HG03571 (cell line): ENCODE measurements at regions not wholly inside any gene's neighbourhood (a gene's known extent, or its start where the extent isn't known, plus 50 kb on each side); places are given as distances from the start of the nearest gene placed in this dataset.

Source experiments
- ATAC-seq: cut with Tn5 transposase; IDR thresholded peaks from one replicate; pipeline ENCODE4 v1.9.1; 2021; ENCODE audit not compliant: unreplicated experiment

- ATAC-seq = no peak
These were observed 155.1 kb upstream of the WSCD2 start for GRCh38 chr12:107973950-107974349.

GRCh38 chr12:107976331-107976730 is 152.8 kb upstream of the WSCD2 start:
- no peak for ATAC-seq

GRCh38 chr12:107978201-107978600 is 150.9 kb upstream of the WSCD2 start:
- ATAC-seq = no peak

DNA sequence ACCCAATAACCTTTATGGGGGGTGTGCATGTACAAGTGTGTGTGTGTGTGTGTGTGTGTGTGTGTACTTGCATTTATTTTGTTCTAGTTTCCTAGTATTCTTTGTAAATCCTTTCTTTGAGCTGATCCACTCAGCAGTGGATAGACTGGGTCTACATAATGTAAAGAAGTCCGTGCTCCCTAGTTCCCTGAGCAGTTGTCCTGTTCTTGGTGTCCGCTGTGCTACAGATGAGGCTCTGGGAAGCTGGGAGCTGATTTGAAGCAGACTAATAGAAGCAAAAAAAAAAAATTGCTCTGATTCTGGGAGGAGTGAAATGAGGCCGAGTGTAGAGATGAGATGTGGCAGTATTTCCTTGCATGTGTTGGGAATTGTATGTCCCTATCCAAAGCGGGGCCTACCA is 150.4 kb upstream of the WSCD2 start:
- ATAC-seq = no peak

- no peak for ATAC-seq
These were observed 145.2 kb upstream of the WSCD2 start for GRCh38 chr12:107983756-107984472.

- ATAC-seq = no peak
These were observed 144.1 kb upstream of the WSCD2 start for GRCh38 chr12:107984973-107985372.

- ATAC-seq = no peak
These were observed 142.9 kb upstream of the WSCD2 start for GRCh38 chr12:107986183-107986582.

GRCh38 chr12:107990325-107990724 is 138.8 kb upstream of the WSCD2 start:
- ATAC-seq = no peak

GRCh38 chr12:107992029-107992428 is 137.1 kb upstream of the WSCD2 start:
- ATAC-seq = no peak

- ATAC-seq = peak; percentile 55
These were observed 136.1 kb upstream of the WSCD2 start for GRCh38 chr12:107992870-107993451.

DNA sequence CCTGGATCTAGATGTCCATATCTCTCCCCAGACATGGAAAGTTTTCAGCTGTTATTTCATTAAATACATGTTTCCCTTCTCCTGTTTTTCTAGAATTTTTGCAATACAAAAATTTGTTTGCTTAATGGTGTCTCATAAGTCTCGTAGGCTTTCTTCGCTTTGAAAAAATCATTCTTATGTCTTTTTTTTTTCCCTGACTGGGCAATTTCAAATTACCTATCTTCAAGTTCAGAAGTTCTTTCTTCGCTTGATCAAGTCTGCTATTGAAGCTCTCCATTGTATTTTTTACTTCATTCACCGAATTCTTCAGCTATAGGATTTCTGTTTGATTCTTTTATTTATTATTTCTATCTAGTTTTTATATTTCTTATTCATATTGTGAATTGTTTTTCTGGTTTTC is 130.2 kb upstream of the WSCD2 start:
- ATAC-seq = no peak

GRCh38 chr12:108000111-108000510 is 129.0 kb upstream of the WSCD2 start:
- no peak for ATAC-seq

DNA sequence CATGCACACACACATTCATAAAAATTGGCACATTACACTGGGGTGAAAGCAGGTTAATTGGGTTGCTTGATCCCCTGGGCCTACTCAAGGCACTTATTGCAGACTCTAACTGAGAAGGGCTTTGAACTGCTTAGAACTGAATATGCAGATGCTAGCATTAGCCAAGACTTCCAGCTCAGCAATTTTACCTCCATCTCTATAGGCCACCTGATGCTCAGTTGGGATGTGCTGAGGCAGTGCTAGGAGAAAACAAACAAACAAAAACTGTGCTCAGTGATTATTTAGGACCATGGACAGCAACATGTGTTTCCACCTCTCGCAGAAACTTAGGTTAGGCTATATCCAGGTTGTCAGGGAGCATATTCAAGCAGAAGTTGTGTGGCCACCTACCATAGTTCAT is 124.8 kb upstream of the WSCD2 start:
- no peak for ATAC-seq

DNA sequence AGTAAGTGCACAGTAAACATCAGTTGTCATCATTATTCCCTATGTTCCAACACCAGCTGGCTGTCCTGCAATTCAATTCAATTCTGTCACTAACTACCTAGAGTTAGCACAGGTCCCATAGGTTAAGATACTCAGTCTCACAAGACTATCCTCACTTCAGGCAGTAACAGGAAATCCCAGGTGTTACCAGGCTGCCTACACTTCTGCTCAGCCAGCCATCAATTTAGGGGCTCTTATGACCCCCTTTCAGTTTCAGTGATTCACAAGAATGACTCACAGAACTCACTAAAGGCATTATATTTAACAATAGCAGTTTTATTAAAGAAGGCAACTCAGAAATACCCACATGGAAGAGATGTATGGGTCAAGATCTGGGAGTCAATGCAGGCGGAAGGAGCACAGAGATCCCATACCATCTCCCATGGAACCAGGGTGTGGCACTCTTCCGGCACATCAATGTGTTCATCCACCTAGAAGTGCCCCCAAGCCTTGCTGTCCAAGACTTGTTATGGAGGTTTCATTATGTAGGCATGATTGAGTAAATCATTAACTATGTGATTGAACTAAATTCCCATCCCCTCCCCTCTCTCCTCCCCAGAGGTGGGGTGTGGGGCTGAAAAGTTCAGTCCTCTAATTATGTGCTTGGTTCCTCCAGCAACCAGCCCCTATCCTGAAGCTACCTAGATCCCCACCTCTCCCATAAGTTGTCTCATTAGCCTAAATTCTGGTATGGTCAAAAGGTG is 120.8 kb upstream of the WSCD2 start:
- no peak for ATAC-seq

GRCh38 chr12:108009442-108010070 is 119.5 kb upstream of the WSCD2 start:
- no peak for ATAC-seq

- ATAC-seq = no peak
These were observed 113.0 kb upstream of the WSCD2 start for GRCh38 chr12:108016022-108016564.

GRCh38 chr12:108017472-108018057 is 111.5 kb upstream of the WSCD2 start:
- no peak for ATAC-seq

DNA sequence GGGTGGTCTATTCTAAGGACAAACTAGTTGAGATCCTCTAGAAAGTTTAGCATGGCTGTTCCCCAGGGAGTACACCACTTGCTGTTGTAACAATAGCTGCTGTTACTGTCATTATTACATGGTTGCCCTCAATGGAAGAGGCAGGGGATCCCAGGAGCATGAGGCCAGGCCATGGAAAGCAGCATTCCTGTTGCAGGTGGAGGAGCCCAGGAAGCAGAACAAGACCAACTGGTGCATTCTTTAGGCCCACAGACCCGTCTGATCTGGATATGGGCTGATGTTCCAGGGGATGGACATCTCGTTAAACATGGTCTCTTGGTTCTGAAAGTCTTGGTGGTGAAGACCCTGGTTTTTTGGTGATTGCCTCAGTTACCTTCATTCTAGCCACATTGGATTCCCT is 109.2 kb upstream of the WSCD2 start:
- ATAC-seq = no peak

DNA sequence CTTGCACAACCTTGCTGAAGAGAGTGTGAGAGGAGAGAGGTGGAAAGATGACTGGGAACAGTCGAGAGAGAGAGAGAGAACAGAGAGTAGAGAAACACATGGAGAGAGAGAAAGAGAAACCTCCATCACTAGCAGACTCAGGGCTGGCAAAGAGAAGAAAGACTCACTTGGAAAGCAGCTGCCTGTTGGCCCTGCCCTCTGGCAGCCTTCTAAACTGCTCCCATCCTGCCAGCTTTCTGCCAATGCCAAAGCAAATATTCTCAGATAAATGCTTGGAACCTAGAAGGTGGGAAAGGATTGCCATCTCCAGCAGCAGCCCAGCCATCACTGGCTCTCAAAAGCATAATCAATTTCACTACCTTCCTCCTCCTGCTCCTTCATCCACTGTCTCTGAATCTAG is 107.9 kb upstream of the WSCD2 start:
- no peak for ATAC-seq

DNA sequence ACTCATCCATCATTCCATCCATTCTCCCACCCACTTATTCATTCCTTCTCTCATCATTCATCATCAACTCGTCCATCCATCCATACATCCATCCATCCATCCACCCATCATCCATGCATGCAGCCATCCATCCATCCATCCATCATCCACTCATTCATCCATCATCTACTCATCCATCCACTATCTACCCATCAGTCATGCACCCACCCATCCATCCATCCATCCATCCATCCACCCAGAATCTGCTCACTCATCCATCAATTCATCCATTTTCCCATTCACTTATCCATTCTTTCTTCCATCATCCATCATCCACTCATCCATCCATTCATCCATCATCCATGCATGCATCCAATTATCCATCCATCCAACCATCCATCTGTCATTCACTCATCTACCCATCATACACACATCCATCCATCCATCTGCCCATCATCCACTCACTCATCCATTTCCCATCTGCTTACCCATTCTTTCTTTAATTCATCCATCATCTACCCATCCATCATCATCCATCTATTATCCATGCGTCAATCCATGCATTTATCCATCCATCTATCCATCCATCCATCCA is 107.1 kb upstream of the WSCD2 start:
- ATAC-seq = no peak
